Progenitor cell of endocrine pancreas (in vitro differentiated cells): ENCODE measurements at regions not wholly inside any gene's neighbourhood (a gene's known extent, or its start where the extent isn't known, plus 50 kb on each side); places are given as distances from the start of the nearest gene placed in this dataset.

Source experiments
- DNase-seq: peaks from one replicate; pipeline ENCODE4 v3.0.0; 2021; ENCODE audit warnings: low spot score; ENCODE audit not compliant: unreplicated experiment
- H3K27ac Mint-ChIP-seq: 2 replicates; pipeline ENCODE4 v1.8.0; 2021; ENCODE audit warnings: mild to moderate bottlenecking, moderate library complexity, mixed read lengths
- H3K27me3 Mint-ChIP-seq: 2 replicates; pipeline ENCODE4 v1.8.0; 2021; ENCODE audit warnings: mixed read lengths
- H3K36me3 Mint-ChIP-seq: 2 replicates; pipeline ENCODE4 v1.8.0; 2022; ENCODE audit warnings: mixed read lengths; ENCODE audit not compliant: insufficient read depth
- H3K4me1 Mint-ChIP-seq: 2 replicates; pipeline ENCODE4 v1.8.0; 2021; ENCODE audit warnings: low read depth, mixed read lengths
- H3K4me3 Mint-ChIP-seq: 2 replicates; pipeline ENCODE4 v1.8.0; 2021; ENCODE audit warnings: low read depth, mild to moderate bottlenecking, moderate library complexity, mixed read lengths
- H3K9me3 Mint-ChIP-seq: 2 replicates; pipeline ENCODE4 v1.8.0; 2021; ENCODE audit warnings: low read depth, mixed read lengths
- TF ChIP-seq, protein P1 (sequence below): fragments of 200-600 bp; sonication (generic); IDR thresholded peaks from one replicate; pipeline ENCODE4 v1.5.0; 2021; ENCODE audit warnings: antibody characterized with exemption, mild to moderate bottlenecking; ENCODE audit not compliant: unreplicated experiment

DNA sequence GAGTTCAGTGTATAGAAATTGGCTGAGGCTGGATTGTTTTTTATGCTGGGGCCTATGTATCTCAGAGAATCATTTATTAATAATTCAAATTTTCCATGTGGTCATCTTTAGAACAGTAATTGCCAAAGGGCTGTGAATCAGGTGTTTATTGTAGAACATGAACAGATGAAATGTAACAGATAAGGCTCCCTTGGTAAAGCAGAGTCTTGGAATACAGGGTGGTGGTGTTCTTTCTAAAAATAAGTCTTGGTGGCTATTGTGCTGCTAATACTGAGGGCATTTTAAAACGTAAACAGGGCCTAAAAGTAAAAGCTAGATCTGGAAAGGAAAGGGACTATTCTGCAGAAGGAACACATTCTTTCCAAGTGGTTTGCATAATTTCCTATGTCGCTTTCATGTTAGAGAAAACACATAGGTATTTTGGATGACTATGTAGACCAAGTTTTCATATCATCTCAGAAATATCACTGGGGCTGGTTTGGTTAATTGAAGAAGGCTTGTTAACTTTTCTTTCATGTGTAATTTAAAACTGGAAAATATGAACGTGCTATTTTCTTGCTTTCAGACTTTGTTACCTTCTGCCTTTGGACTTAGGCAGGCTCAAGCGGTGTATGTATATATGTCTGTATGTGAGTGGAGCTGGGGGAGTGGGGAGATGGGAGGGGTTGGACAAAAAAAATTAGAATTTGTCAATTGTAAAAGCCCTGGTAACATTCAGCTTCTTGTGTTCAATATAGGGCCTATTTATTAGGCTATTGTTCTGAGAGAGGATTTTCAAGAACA, 119.9 kb upstream of the ANKRD55 start:
- no peak for DNase-seq
- H3K27me3 Mint-ChIP-seq = peaks cover 23% of the 10 kb centered on the region
- H3K36me3 Mint-ChIP-seq = no peaks in the 10 kb centered on the region
- TF ChIP-seq, protein P1, sequence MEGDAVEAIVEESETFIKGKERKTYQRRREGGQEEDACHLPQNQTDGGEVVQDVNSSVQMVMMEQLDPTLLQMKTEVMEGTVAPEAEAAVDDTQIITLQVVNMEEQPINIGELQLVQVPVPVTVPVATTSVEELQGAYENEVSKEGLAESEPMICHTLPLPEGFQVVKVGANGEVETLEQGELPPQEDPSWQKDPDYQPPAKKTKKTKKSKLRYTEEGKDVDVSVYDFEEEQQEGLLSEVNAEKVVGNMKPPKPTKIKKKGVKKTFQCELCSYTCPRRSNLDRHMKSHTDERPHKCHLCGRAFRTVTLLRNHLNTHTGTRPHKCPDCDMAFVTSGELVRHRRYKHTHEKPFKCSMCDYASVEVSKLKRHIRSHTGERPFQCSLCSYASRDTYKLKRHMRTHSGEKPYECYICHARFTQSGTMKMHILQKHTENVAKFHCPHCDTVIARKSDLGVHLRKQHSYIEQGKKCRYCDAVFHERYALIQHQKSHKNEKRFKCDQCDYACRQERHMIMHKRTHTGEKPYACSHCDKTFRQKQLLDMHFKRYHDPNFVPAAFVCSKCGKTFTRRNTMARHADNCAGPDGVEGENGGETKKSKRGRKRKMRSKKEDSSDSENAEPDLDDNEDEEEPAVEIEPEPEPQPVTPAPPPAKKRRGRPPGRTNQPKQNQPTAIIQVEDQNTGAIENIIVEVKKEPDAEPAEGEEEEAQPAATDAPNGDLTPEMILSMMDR = no peak
- peaks cover 20% of the 10 kb centered on the region for H3K4me1 Mint-ChIP-seq
- no peaks in the 10 kb centered on the region for H3K9me3 Mint-ChIP-seq
- H3K4me3 Mint-ChIP-seq = no peak overlapping the region
- no peak overlapping the region for H3K27ac Mint-ChIP-seq

DNA sequence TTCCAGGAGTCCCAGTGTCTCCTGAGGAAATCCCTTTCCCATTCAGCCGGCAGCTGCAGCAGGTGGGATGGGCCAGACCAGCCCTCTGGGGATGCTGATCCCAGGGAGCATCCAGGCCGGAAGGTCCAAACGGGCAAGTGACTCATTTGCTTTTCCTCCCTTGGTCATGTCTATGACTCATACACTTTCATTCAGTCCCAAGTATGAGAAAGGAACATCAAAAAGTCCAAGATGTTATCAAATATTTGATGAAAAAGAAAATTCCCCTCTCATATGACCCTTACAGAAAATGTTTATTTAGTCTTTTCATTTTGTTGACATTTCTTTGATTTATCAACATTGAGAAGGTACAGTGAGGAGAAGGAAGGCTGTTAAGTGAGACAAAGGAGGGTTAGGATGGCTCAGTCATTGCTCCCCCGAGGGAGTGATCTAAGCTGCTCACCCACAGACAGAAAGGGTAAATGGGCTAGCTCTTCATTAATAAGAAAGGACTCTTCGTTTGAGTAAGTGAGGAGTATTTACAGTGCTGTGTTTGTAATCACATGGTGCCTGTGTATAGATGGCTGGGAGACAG, 117.6 kb upstream of the ANKRD55 start:
- no peak overlapping the region for H3K27ac Mint-ChIP-seq
- no peak for DNase-seq
- no peaks in the 10 kb centered on the region for H3K36me3 Mint-ChIP-seq
- no peaks in the 10 kb centered on the region for H3K9me3 Mint-ChIP-seq
- H3K4me1 Mint-ChIP-seq = no peaks in the 10 kb centered on the region
- peaks cover 33% of the 10 kb centered on the region for H3K27me3 Mint-ChIP-seq
- no peak overlapping the region for H3K4me3 Mint-ChIP-seq
- TF ChIP-seq, protein P1 = no peak

DNA sequence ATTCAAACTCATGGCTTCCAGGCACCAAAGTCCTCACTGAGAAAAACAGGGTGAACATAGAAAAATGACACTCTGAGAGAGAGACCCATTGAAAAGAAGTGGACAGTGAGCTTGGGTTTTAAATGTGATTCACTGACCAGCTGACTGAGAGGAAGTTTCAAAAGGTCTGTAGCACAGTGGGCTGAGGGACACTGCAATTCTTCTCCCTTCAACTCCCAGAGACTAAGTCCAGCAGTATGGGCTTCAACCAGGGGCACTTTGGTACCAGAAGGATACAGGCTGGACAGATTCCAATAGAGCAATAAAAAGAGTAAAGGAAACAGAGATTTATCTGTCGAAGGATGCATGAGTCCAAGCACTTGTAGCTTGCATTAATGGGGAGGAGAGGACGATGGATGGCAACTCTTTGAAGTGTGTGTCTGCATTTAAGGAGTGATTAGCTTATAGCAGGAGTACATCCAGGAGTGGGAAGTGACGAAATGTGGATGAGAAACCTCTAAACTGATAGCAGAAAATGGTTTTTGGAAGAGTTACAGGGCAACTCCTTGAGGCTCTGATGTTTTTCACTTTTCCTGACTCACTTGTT, 117.0 kb upstream of the ANKRD55 start:
- H3K36me3 Mint-ChIP-seq = no peaks in the 10 kb centered on the region
- H3K4me1 Mint-ChIP-seq = no peaks in the 10 kb centered on the region
- TF ChIP-seq, protein P1 = no peak
- H3K27ac Mint-ChIP-seq = peak overlapping the region; percentile 43
- H3K27me3 Mint-ChIP-seq = peaks cover 37% of the 10 kb centered on the region
- no peaks in the 10 kb centered on the region for H3K9me3 Mint-ChIP-seq
- no peak for DNase-seq
- no peak overlapping the region for H3K4me3 Mint-ChIP-seq

DNA sequence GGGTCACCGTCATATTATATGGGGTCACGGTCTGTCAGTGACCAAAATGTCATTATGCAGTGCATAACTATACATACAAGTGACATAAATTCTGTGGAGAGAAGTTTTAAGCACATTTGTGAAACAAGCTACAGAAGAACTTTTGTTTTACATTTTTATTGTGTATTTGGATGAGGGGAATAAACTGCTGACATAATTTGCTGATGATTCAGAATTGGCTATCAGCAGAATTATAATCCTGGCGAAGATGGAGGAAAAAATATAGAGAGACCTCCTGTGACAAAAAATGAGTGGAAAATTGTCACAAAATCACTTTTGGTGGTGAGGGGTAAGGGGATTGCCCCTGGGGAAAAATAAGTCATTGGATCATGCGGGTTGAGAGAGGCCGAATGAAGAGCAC, 116.3 kb upstream of the ANKRD55 start:
- Mint-ChIP-seq H3K4me3 (no peak overlapping the region), H3K36me3 (no peaks in the 10 kb centered on the region), H3K27ac (no peak overlapping the region), H3K4me1 (no peaks in the 10 kb centered on the region), H3K27me3 (peaks cover 34% of the 10 kb centered on the region), H3K9me3 (no peaks in the 10 kb centered on the region)
- TF ChIP-seq, protein P1 = no peak
- no peak for DNase-seq

DNA sequence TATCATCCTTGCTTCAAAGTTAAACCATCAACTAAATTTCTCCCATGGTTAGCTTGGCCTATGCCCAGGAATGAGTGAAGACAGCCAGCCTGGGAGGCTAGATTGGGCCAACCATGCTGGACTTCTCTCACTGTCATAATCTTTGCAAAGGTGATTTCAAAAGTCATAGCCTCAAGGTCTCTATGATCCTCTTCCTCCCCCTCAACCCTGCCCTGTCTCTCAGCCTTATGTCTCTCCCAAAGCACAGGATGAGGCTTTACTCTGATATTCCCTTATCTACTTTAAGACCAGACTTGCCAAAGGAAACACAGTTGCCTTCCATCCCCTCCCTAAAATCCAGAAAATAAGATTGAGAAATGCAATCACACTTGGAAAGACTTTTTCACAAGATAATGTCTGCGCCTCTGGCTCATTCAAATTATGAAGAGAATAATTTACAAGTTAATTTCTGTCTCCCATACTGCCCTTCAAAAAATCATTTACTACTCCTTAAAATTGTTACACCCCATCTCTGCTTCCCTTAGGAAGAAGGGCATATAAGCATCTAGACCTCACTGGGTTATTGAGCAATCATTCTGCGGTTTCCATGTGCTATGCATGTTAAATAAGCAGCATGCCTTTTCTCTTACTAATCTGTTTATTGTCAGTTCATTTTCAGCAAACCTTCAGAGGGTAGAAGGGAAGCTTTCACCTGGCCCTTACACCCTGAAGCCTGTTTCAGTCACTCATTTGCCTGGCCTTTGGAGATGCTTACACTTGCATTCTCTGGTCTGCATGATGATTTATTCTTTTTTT, 113.8 kb upstream of the ANKRD55 start:
- no peak for DNase-seq
- no peaks in the 10 kb centered on the region for H3K4me1 Mint-ChIP-seq
- H3K4me3 Mint-ChIP-seq = no peak overlapping the region
- peaks cover 44% of the 10 kb centered on the region for H3K27me3 Mint-ChIP-seq
- H3K27ac Mint-ChIP-seq = no peak overlapping the region
- H3K9me3 Mint-ChIP-seq = no peaks in the 10 kb centered on the region
- H3K36me3 Mint-ChIP-seq = no peaks in the 10 kb centered on the region
- TF ChIP-seq, protein P1 = no peak
